B cell (primary cell): ENCODE measurements at regions not wholly inside any gene's neighbourhood (a gene's known extent, or its start where the extent isn't known, plus 50 kb on each side); places are given as distances from the start of the nearest gene placed in this dataset.

ENCODE experiments used
- ATAC-seq: fragments of 200-7000 bp; cut with Tn5 transposase; one replicate; pipeline ENCODE4 v1.10.0; 2021; ENCODE audit warnings: low read depth, mild to moderate bottlenecking, moderate number of reproducible peaks, moderate library complexity
- CTCF ChIA-PET: fragments of 350-600 bp; sonication (Branson Sonifier 250); formaldehyde crosslinking; loops from one replicate; lab custom pipeline; 2021; ENCODE audit warnings: antibody characterized with exemption, inconsistent platforms; lab: Charles Lee
- POLR2A ChIA-PET: fragments of 350-600 bp; sonication (Branson Sonifier 250); formaldehyde crosslinking; loops from one replicate; lab custom pipeline; 2021; ENCODE audit warnings: antibody characterized with exemption; lab: Charles Lee
- DNase-seq: peaks from one replicate; pipeline ENCODE4 v3.0.0; 2013
- H2AFZ ChIP-seq: 2 replicates; pipeline ENCODE4 v1.6.1; 2012; ENCODE audit warnings: mild to moderate bottlenecking, low read depth, low read length; ENCODE audit not compliant: insufficient read depth, poor library complexity, severe bottlenecking
- H3K27ac ChIP-seq, 2 donors: 1 replicate in 1 of 2; 2 replicates in 1 of 2; pipeline ENCODE4 v1.5.1; 2012 to 2013; ENCODE audit warnings: low read length in 2 of 2, mild to moderate bottlenecking in 2 of 2, moderate library complexity in 1 of 2
- H3K27me3 ChIP-seq, 4 experiments: fragments of 200-600 bp in 1 of 4; sonication (generic) in 1 of 4; replicated peaks in 1 of 4; 1 replicate in 2 of 4; 2 replicates in 2 of 4; pipeline versions ENCODE4 v1.6.1 to v1.7.0; 2013 to 2016; ENCODE audit warnings: low read length in 3 of 4, mild to moderate bottlenecking in 2 of 4, mixed read lengths in 1 of 4, moderate library complexity in 1 of 4; ENCODE audit not compliant: insufficient read depth in 4 of 4, control insufficient read depth in 3 of 4; ENCODE audit errors: control extremely low read depth in 1 of 4
- H3K36me3 ChIP-seq, 2 experiments: replicated peaks in 1 of 2; 1 replicate in 1 of 2; 2 replicates in 1 of 2; pipeline versions ENCODE4 v1.6.1 to v1.7.1; 2013; ENCODE audit warnings: low read length in 1 of 2; ENCODE audit not compliant: insufficient read depth in 2 of 2, control insufficient read depth in 1 of 2; ENCODE audit errors: control extremely low read depth in 1 of 2, extremely low read depth in 1 of 2
- H3K4me1 ChIP-seq, 2 donors: fragments of 200-600 bp in 1 of 2; sonication (generic) in 1 of 2; 1 replicate in 1 of 2; 2 replicates in 1 of 2; pipeline versions ENCODE4 v1.5.1 to v1.6.1; 2013 to 2017; ENCODE audit warnings: low read length in 2 of 2; ENCODE audit not compliant: control insufficient read depth in 2 of 2, insufficient read depth in 2 of 2
- H3K4me2 ChIP-seq: replicated peaks from 2 replicates; pipeline ENCODE3; 2012; ENCODE audit warnings: mild to moderate bottlenecking, low read depth, low read length; ENCODE audit not compliant: poor library complexity, severe bottlenecking
- H3K4me3 ChIP-seq, 5 experiments: fragments of 200-600 bp in 1 of 5; sonication (generic) in 1 of 5; 1 replicate in 3 of 5; 2 replicates in 2 of 5; pipeline versions ENCODE4 v1.5.1 to v1.7.0; 2011 to 2016; ENCODE audit warnings: low read length in 4 of 5, mild to moderate bottlenecking in 4 of 5, low read depth in 2 of 5, control low read depth in 1 of 5, moderate library complexity in 1 of 5; ENCODE audit not compliant: insufficient read depth in 1 of 5; ENCODE audit errors: control extremely low read depth in 1 of 5, extremely low read depth in 1 of 5
- H3K79me2 ChIP-seq: fragments of 200-600 bp; sonication (generic); one replicate; pipeline ENCODE4 v1.6.0; 2016; ENCODE audit warnings: low read length; ENCODE audit not compliant: control insufficient read depth, insufficient read depth
- H3K9ac ChIP-seq: fragments of 200-600 bp; sonication (generic); 2 replicates; pipeline ENCODE4 v1.6.1; 2017; ENCODE audit warnings: mild to moderate bottlenecking, low read length, moderate library complexity
- H3K9me3 ChIP-seq, 3 donors: one replicate each; pipeline versions ENCODE4 v1.6.1 to v1.7.1; 2013; ENCODE audit warnings: low read length in 2 of 3; ENCODE audit not compliant: control insufficient read depth in 2 of 3, insufficient read depth in 1 of 3; ENCODE audit errors: control extremely low read depth in 1 of 3
- H4K20me1 ChIP-seq: 2 replicates; pipeline ENCODE4 v1.6.0; 2012; ENCODE audit warnings: mild to moderate bottlenecking, low read length; ENCODE audit not compliant: insufficient read depth, control insufficient read depth, poor library complexity, severe bottlenecking
- H3K27ac Mint-ChIP-seq: one replicate; pipeline ENCODE4 v1.8.0; 2021; ENCODE audit warnings: mixed read lengths
- H3K27me3 Mint-ChIP-seq: one replicate; pipeline ENCODE4 v1.8.0; 2021; ENCODE audit warnings: mixed read lengths
- H3K4me1 Mint-ChIP-seq: one replicate; pipeline ENCODE4 v1.8.0; 2021; ENCODE audit warnings: mixed read lengths
- H3K4me3 Mint-ChIP-seq: one replicate; pipeline ENCODE4 v1.8.0; 2021; ENCODE audit warnings: mixed read lengths
- H3K9me3 Mint-ChIP-seq: one replicate; pipeline ENCODE4 v1.8.0; 2022; ENCODE audit warnings: mixed read lengths; ENCODE audit not compliant: insufficient read depth
- CTCF ChIP-seq: fragments of 200-600 bp; IDR thresholded peaks from one replicate; pipeline ENCODE4 v1.8.0; 2022; ENCODE audit warnings: antibody characterized with exemption, mild to moderate bottlenecking
- EZH2 ChIP-seq: IDR thresholded peaks from 2 replicates; pipeline ENCODE4 v1.6.1; 2012; ENCODE audit warnings: borderline replicate concordance, low read depth, mild to moderate bottlenecking, moderate library complexity, low read length; ENCODE audit not compliant: insufficient read depth, poor library complexity, severe bottlenecking
- WGBS: methylation state at CpG from one replicate; pipeline ENCODE4 v1.1.5; 2013; ENCODE audit warnings: missing lambda C conversion rate; ENCODE audit not compliant: insufficient coverage; 5-methylcytosine and 5-hydroxymethylcytosine counted together
- intact Hi-C: fragments of 100-400 bp; cut with micrococcal nuclease; formaldehyde crosslinking; loops from one replicate; pipeline ENCODE4 v1.10.0; 2022

- POLR2A ChIA-PET = no interaction called here
- Histone ChIP-seq H3K27me3 (no peaks in the 10 kb centered on the region), H2AFZ (no peak overlapping the region), H3K4me2 (no peak overlapping the region), H4K20me1 (no peaks in the 10 kb centered on the region), H3K36me3 (no peaks in the 10 kb centered on the region), H3K9ac (no peak overlapping the region), H3K4me3 (no peak overlapping the region), H3K4me1 (no peaks in the 10 kb centered on the region), H3K27ac (no peak overlapping the region), H3K79me2 (no peaks in the 10 kb centered on the region), H3K9me3 (no peaks in the 10 kb centered on the region)
- DNase-seq (no peak), ATAC-seq (no peak)
- CTCF ChIA-PET = no interaction called here
- TF ChIP-seq EZH2 = no peak
- no peak for TF ChIP-seq CTCF
- no CpG with 5 or more reads among the region's 2 CpGs for WGBS
- Mint-ChIP-seq H3K4me1 (no peaks in the 10 kb centered on the region), H3K9me3 (peaks cover 2% of the 10 kb centered on the region), H3K27ac (no peak overlapping the region), H3K27me3 (no peaks in the 10 kb centered on the region), H3K4me3 (no peak overlapping the region)
- intact Hi-C loops = no loop called here
These were observed 875.4 kb downstream of the MCTP2 start for GRCh38 chr15:95106801-95107200.

GRCh38 chr15:95108673-95109072, 877.3 kb downstream of the MCTP2 start:
- Histone ChIP-seq H3K36me3 (no peaks in the 10 kb centered on the region), H2AFZ (no peak overlapping the region), H3K4me3 (no peak overlapping the region), H4K20me1 (no peaks in the 10 kb centered on the region), H3K4me2 (no peak overlapping the region), H3K79me2 (no peaks in the 10 kb centered on the region), H3K27me3 (no peaks in the 10 kb centered on the region), H3K27ac (no peak overlapping the region), H3K9ac (no peak overlapping the region), H3K4me1 (no peaks in the 10 kb centered on the region), H3K9me3 (peaks cover 0 to 2% (median 0%) of the 10 kb centered on the region in 3 donors)
- no peak for TF ChIP-seq CTCF
- TF ChIP-seq EZH2 = no peak
- peaks cover 2% of the 10 kb centered on the region for H3K9me3 Mint-ChIP-seq
- POLR2A ChIA-PET = no interaction called here
- no peak overlapping the region for H3K4me3 Mint-ChIP-seq
- ATAC-seq = no peak
- no peaks in the 10 kb centered on the region for H3K4me1 Mint-ChIP-seq
- DNase-seq = no peak
- intact Hi-C loops = no loop called here
- H3K27ac Mint-ChIP-seq = no peak overlapping the region
- WGBS = no CpG with 5 or more reads among the region's 3 CpGs
- no peaks in the 10 kb centered on the region for H3K27me3 Mint-ChIP-seq
- CTCF ChIA-PET = no interaction called here
